Colonic mucosa (tissue), 4 donors: ENCODE measurements at regions not wholly inside any gene's neighbourhood (a gene's known extent, or its start where the extent isn't known, plus 50 kb on each side); places are given as distances from the start of the nearest gene placed in this dataset.

Experiments
- DNase-seq: peaks from one replicate; pipeline ENCODE4 v3.0.0-alpha.2; 2020
- H3K27ac ChIP-seq: fragments of 200-600 bp; one replicate; pipeline ENCODE4 v1.8.0; 2021
- H3K27me3 ChIP-seq: fragments of 200-600 bp; one replicate; pipeline ENCODE4 v1.8.0; 2021
- H3K36me3 ChIP-seq: fragments of 200-600 bp; one replicate; pipeline ENCODE4 v1.8.0; 2021
- H3K4me1 ChIP-seq: fragments of 200-600 bp; one replicate; pipeline ENCODE4 v1.8.0; 2021; ENCODE audit warnings: mild to moderate bottlenecking
- H3K4me3 ChIP-seq: fragments of 200-600 bp; one replicate; pipeline ENCODE4 v1.8.0; 2021
- H3K9ac ChIP-seq, 2 donors: one replicate each; pipeline ENCODE4 v1.7.0; 2013; ENCODE audit warnings: control low read depth in 2 of 2, low read depth in 2 of 2, low read length in 2 of 2
- H3K9me3 ChIP-seq: fragments of 200-600 bp; one replicate; pipeline ENCODE4 v1.8.0; 2021
- intact Hi-C: fragments of 100-400 bp; cut with DNase I; formaldehyde crosslinking; loops from one replicate; pipeline ENCODE4 v1.14.1; 2022
- TF ChIP-seq, protein P1 (sequence below): fragments of 200-600 bp; IDR thresholded peaks from one replicate; pipeline ENCODE4 v1.8.0; 2022; ENCODE audit warnings: antibody characterized with exemption, mild to moderate bottlenecking
- donor health status: healthy.
- donor health status: DM: no; HTN: no; CAD: no.
- donor health status: DM: no; HTN: no; CAD: no.

DNA sequence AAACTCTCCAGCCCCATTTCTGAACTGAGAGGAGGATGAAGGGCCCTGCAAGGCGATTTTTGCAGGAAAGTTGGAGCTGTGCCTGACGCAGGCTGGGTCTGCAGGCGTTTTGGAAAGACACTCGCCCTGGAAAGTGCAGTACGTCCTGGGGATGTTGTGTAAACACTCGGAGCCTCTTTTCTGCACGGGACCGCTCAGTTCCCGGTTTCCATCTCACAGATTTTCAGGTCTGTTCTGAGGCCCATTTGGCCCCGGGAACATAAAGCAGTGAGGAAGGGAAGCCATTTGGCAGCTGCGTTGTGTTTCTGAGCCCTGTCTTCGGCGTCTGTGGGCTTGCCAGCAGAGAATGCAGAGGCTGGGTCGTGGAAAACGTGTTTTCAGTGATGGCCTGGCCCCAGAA lies 655.0 kb upstream of the MGMT start:
- H3K27me3 ChIP-seq = no peaks in the 10 kb centered on the region
- H3K9ac ChIP-seq = no peak overlapping the region
- TF ChIP-seq, protein P1, sequence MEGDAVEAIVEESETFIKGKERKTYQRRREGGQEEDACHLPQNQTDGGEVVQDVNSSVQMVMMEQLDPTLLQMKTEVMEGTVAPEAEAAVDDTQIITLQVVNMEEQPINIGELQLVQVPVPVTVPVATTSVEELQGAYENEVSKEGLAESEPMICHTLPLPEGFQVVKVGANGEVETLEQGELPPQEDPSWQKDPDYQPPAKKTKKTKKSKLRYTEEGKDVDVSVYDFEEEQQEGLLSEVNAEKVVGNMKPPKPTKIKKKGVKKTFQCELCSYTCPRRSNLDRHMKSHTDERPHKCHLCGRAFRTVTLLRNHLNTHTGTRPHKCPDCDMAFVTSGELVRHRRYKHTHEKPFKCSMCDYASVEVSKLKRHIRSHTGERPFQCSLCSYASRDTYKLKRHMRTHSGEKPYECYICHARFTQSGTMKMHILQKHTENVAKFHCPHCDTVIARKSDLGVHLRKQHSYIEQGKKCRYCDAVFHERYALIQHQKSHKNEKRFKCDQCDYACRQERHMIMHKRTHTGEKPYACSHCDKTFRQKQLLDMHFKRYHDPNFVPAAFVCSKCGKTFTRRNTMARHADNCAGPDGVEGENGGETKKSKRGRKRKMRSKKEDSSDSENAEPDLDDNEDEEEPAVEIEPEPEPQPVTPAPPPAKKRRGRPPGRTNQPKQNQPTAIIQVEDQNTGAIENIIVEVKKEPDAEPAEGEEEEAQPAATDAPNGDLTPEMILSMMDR = no peak
- DNase-seq = no peak
- H3K36me3 ChIP-seq = no peaks in the 10 kb centered on the region
- H3K4me1 ChIP-seq = no peaks in the 10 kb centered on the region
- H3K27ac ChIP-seq = no peak overlapping the region
- no peak overlapping the region for H3K4me3 ChIP-seq
- intact Hi-C loops = no loop called here
- H3K9me3 ChIP-seq = no peaks in the 10 kb centered on the region

DNA sequence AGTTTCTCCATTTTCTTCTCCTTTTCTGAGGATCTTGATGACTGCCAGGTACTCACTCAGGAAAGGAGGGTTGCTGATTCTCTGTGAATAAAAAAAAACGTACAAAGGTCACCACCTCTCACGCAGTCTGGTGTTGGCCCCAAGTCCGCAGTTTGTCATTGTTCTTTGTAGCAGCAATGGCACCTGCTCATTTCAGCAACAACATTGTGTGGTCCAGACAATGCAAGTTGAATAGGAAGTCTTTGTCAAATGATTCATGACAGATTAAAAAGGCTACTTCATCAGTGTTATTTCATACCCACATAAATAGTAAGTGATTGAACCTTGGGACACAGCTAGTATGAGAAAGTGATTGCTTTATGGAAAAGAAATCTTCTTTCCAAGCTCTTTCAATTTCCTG lies 653.5 kb upstream of the MGMT start:
- intact Hi-C loops = no loop called here
- no peaks in the 10 kb centered on the region for H3K4me1 ChIP-seq
- H3K36me3 ChIP-seq = no peaks in the 10 kb centered on the region

DNA sequence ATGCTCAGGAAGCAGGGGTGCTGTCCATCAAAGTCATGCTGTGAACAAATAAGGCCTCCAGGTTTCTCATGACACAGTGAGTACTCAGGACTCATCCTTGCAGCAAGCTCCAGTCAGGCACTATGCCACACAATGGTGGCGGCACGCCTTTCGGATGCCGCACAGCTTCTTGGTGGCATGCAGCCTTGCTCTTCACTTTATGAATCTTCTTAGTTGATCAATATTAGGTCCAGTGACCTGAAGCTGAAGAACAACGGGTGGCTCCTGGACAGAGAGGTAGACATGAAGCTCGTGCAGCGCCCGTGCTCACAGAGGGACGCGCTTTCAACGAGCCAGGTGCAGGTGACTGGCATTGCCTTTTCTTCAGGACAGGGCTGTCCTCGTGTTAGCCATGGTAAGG lies 653.0 kb upstream of the MGMT start:
- intact Hi-C loops = no loop called here
- Histone ChIP-seq H3K9ac (no peak overlapping the region), H3K4me3 (no peak overlapping the region), H3K36me3 (no peaks in the 10 kb centered on the region), H3K9me3 (no peaks in the 10 kb centered on the region), H3K4me1 (no peaks in the 10 kb centered on the region), H3K27me3 (no peaks in the 10 kb centered on the region), H3K27ac (no peak overlapping the region)
- TF ChIP-seq, protein P1 = no peak
- no peak for DNase-seq

More for the DNA sequence above, 653.5 kb upstream of the MGMT start:
- H3K27ac ChIP-seq = no peak overlapping the region
- H3K9me3 ChIP-seq = no peaks in the 10 kb centered on the region
- TF ChIP-seq, protein P1 = no peak
- no peak overlapping the region for H3K4me3 ChIP-seq
- H3K27me3 ChIP-seq = no peaks in the 10 kb centered on the region
- H3K9ac ChIP-seq = no peak overlapping the region
- no peak for DNase-seq

DNA sequence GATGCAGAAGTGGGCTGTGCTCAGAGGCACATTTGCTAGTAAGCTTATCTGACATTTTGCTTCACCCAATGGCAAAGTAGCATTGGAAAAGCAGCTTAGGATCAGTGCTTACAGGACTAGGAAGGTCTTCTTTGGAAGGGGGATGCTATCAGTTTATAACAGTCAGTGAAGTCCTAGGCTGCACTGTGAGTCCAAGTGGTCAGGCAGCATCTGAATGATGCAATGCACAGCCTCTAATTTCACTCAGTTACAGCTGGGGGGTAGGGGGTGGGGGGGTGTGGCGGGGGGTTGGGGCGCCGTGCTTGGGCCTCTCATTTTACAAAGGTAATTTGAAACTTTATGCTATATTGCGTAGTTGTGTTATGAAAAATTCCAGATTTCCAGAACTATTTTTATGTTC lies 652.3 kb upstream of the MGMT start:
- H3K36me3 ChIP-seq = no peaks in the 10 kb centered on the region
- intact Hi-C loops = no loop called here
- TF ChIP-seq, protein P1 = no peak
- DNase-seq = no peak
- H3K9ac ChIP-seq = no peak overlapping the region
- no peak overlapping the region for H3K27ac ChIP-seq
- no peaks in the 10 kb centered on the region for H3K4me1 ChIP-seq
- no peak overlapping the region for H3K4me3 ChIP-seq
- H3K9me3 ChIP-seq = no peaks in the 10 kb centered on the region
- H3K27me3 ChIP-seq = no peaks in the 10 kb centered on the region

DNA sequence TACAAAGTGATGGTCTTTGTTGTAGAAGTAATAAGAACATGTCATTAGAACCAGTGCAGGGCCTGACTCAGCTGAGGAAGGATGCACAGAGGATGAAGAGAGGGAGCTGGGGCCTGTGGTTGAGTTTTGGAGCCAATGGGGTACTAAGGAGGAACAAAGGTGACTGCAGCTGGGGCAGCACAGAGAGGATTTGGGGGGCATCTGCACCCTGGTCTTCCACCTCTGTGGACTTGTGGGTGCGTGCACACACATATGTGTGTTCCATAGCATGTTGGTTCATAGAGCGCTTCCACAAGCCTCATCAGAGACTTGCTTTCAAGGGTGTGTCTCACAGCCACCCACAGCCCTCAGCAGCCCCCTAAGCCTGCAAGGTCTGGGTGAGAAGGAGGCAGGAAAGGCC lies 650.3 kb upstream of the MGMT start:
- Histone ChIP-seq H3K4me1 (no peaks in the 10 kb centered on the region), H3K27ac (no peak overlapping the region), H3K36me3 (no peaks in the 10 kb centered on the region), H3K27me3 (no peaks in the 10 kb centered on the region), H3K9me3 (no peaks in the 10 kb centered on the region), H3K4me3 (no peak overlapping the region), H3K9ac (no peak overlapping the region)
- intact Hi-C loops = no loop called here
- TF ChIP-seq, protein P1 = no peak
- no peak for DNase-seq

DNA sequence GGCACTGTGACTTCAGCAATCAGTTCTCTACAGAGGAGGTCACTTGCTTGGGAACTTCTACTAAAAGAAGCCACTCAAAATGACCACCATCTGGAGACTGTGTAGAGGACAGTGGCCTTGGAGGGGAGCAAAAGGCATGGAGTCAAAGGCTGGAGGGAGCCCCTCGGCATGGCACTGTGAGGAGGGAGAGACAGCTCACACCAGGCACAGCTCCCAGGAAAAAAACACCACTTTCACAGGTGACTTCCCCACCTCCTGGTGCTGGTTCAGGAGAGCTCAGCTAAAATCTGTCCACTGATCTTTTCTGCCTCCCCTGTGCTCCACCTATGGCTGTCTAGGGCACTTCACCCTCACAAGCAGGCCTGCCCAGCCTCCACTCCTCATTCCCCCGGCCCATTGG lies 649.4 kb upstream of the MGMT start:
- no peaks in the 10 kb centered on the region for H3K9me3 ChIP-seq
- no peaks in the 10 kb centered on the region for H3K27me3 ChIP-seq
- intact Hi-C loops = no loop called here
- no peak for DNase-seq
- H3K27ac ChIP-seq = no peak overlapping the region
- no peak overlapping the region for H3K9ac ChIP-seq
- no peak overlapping the region for H3K4me3 ChIP-seq
- no peaks in the 10 kb centered on the region for H3K36me3 ChIP-seq
- H3K4me1 ChIP-seq = no peaks in the 10 kb centered on the region
- TF ChIP-seq, protein P1 = no peak
